A549 (cell line): ENCODE measurements at regions not wholly inside any gene's neighbourhood (a gene's known extent, or its start where the extent isn't known, plus 50 kb on each side); places are given as distances from the start of the nearest gene placed in this dataset.

Experiments
- ATAC-seq, 2 experiments: fragments of 200-7000 bp in 1 of 2; fragments of >200 bp in 1 of 2; cut with Nextera tagmentation in 1 of 2; cut with Tn5 transposase in 1 of 2; 3 replicates each; pipeline versions ENCODE4 v1.8.0 to v1.9.1; 2018 to 2020; ENCODE audit warnings: mild to moderate bottlenecking in 1 of 2, moderate library complexity in 1 of 2
- CTCF ChIA-PET: fragments of 300-600 bp; sonication (Branson Sonifier 250); formaldehyde crosslinking; extraction: SDS; loops from one replicate; lab custom pipeline; 2021; ENCODE audit warnings: antibody characterized with exemption, inconsistent platforms; lab: Yijun Ruan, JAX
- POLR2A ChIA-PET: fragments of 350-600 bp; formaldehyde crosslinking; extraction: SDS; loops from one replicate; lab custom pipeline; 2021; ENCODE audit warnings: antibody characterized with exemption, inconsistent platforms; lab: Yijun Ruan, JAX
- DNase-seq, 2 experiments: peaks; one replicate each; pipeline versions ENCODE4 v3.0.0 to v3.0.0-alpha.2; 2011 to 2016; ENCODE audit warnings: low read depth in 1 of 2, low spot score in 1 of 2
- FAIRE-seq: peaks from 2 replicates; lab custom pipeline; 2011; peaks lifted over from hg19 to GRCh38; lab: Jason Lieb, UNC
- H3K27ac ChIP-seq, 2 experiments: fragments of >200 bp; sonication (Bioruptor Twin); formaldehyde crosslinking; 3 replicates each; pipeline ENCODE4 v1.5.1; 2016 to 2017
- H3K4me1 ChIP-seq: fragments of >200 bp; sonication (Bioruptor Twin); formaldehyde crosslinking; 3 replicates; pipeline ENCODE4 v1.6.1; 2016
- H3K4me2 ChIP-seq: fragments of >200 bp; sonication (Bioruptor Twin); formaldehyde crosslinking; 3 replicates; pipeline ENCODE4 v1.6.1; 2016
- H3K4me3 ChIP-seq: fragments of >200 bp; sonication (Bioruptor Twin); formaldehyde crosslinking; 3 replicates; pipeline ENCODE4 v1.5.1; 2016
- H3K9me3 ChIP-seq: fragments of >200 bp; sonication (Bioruptor Twin); formaldehyde crosslinking; 3 replicates; pipeline ENCODE4 v1.6.1; 2016
- ATOH8 ChIP-seq: fragments of 250-450 bp; sonication (Bioruptor Pico); IDR thresholded peaks from 2 replicates; pipeline ENCODE4 v1.5.0; 2020; ENCODE audit warnings: low read depth, mild to moderate bottlenecking, moderate library complexity
- BCL3 ChIP-seq: fragments of >200 bp; sonication (Bioruptor Twin); formaldehyde crosslinking; IDR thresholded peaks from 3 replicates; pipeline ENCODE4 v1.6.1; 2016
- CBX8 ChIP-seq: fragments of 200-600 bp; sonication (generic); IDR thresholded peaks from 2 replicates; pipeline ENCODE4 v1.6.1; 2016
- CEBPB ChIP-seq, 2 experiments: fragments of >200 bp in 1 of 2; sonication (Bioruptor Twin) in 1 of 2; formaldehyde crosslinking in 1 of 2; IDR thresholded peaks; 2 replicates each; pipeline ENCODE4 v1.6.1; 2012 to 2016
- CHD2 ChIP-seq: fragments of 150-350 bp; IDR thresholded peaks from 2 replicates; pipeline ENCODE4 v1.6.1; 2014; ENCODE audit warnings: low read length; ENCODE audit not compliant: partially characterized antibody
- CHD4 ChIP-seq: fragments of 200-600 bp; sonication (generic); IDR thresholded peaks from 2 replicates; pipeline ENCODE4 v1.6.1; 2016; ENCODE audit warnings: antibody characterized with exemption, mild to moderate bottlenecking, borderline replicate concordance
- CTCF ChIP-seq: fragments of >200 bp; sonication (Bioruptor Twin); formaldehyde crosslinking; IDR thresholded peaks from 3 replicates; pipeline ENCODE4 v1.5.1; 2016
- FOSB ChIP-seq: fragments of 250-450 bp; sonication (Bioruptor Pico); IDR thresholded peaks from 2 replicates; pipeline ENCODE4 v1.5.0; 2020; ENCODE audit warnings: mild to moderate bottlenecking, moderate library complexity
- FOSL2 ChIP-seq, 2 experiments: fragments of 450-650 bp in 1 of 2; fragments of >200 bp in 1 of 2; sonication (Bioruptor Twin) in 1 of 2; formaldehyde crosslinking; IDR thresholded peaks; 2 replicates each; pipeline versions ENCODE4 v1.5.0 to v1.6.1; 2016 to 2020; ENCODE audit warnings: mild to moderate bottlenecking in 1 of 2, moderate library complexity in 1 of 2
- FOXS1 ChIP-seq: fragments of 250-450 bp; sonication (Bioruptor Pico); IDR thresholded peaks from 2 replicates; pipeline ENCODE4 v1.5.0; 2020; ENCODE audit warnings: mild to moderate bottlenecking, moderate library complexity
- HDAC2 ChIP-seq: fragments of 200-600 bp; sonication (generic); IDR thresholded peaks from 2 replicates; pipeline ENCODE4 v1.6.1; 2016
- HOXB5 ChIP-seq: fragments of 250-450 bp; sonication (Bioruptor Pico); IDR thresholded peaks from 2 replicates; pipeline ENCODE4 v1.5.0; 2020; ENCODE audit warnings: mild to moderate bottlenecking, moderate library complexity
- JUNB ChIP-seq: fragments of >200 bp; sonication (Bioruptor Twin); formaldehyde crosslinking; IDR thresholded peaks from 2 replicates; pipeline ENCODE4 v1.6.1; 2016
- KDM5A ChIP-seq: fragments of 200-600 bp; sonication (generic); IDR thresholded peaks from 2 replicates; pipeline ENCODE4 v1.6.1; 2016; ENCODE audit warnings: antibody characterized with exemption, mild to moderate bottlenecking
- MAX ChIP-seq: IDR thresholded peaks from 2 replicates; pipeline ENCODE4 v1.6.1; 2012
- MAZ ChIP-seq: fragments of 150-350 bp; IDR thresholded peaks from 2 replicates; pipeline ENCODE4 v1.6.1; 2014; ENCODE audit warnings: antibody characterized with exemption, low read depth, low read length, borderline replicate concordance
- NPAS2 ChIP-seq: fragments of 250-450 bp; sonication (Bioruptor Pico); IDR thresholded peaks from 2 replicates; pipeline ENCODE4 v1.8.0; 2022; ENCODE audit warnings: mild to moderate bottlenecking, moderate library complexity, borderline replicate concordance
- NR3C1 ChIP-seq: fragments of >200 bp; sonication (Bioruptor Twin); formaldehyde crosslinking; IDR thresholded peaks from 3 replicates; pipeline ENCODE4 v1.6.1; 2017
- PBX3 ChIP-seq: IDR thresholded peaks from 2 replicates; pipeline ENCODE4 v1.6.1; 2012
- PHF8 ChIP-seq: fragments of 200-600 bp; sonication (generic); IDR thresholded peaks from 2 replicates; pipeline ENCODE4 v1.6.1; 2016; ENCODE audit warnings: low read depth, mild to moderate bottlenecking, antibody characterized with exemption, moderate library complexity, borderline replicate concordance
- POLR2A ChIP-seq: IDR thresholded peaks from 2 replicates; pipeline ENCODE4 v1.6.1; 2012; ENCODE audit warnings: mild to moderate bottlenecking, low read length
- POLR2AphosphoS2 ChIP-seq: conservative IDR thresholded peaks from 2 replicates; pipeline ENCODE4 v1.6.1; 2012; ENCODE audit warnings: low read length, improper control_type of control experiment, inconsistent platforms
- RAD21 ChIP-seq, 2 experiments: fragments of >200 bp in 1 of 2; sonication (Bioruptor Twin) in 1 of 2; formaldehyde crosslinking in 1 of 2; IDR thresholded peaks in 1 of 2; conservative IDR thresholded peaks in 1 of 2; 2 replicates in 1 of 2; 3 replicates in 1 of 2; pipeline ENCODE4 v1.6.1; 2012 to 2018; ENCODE audit warnings: inconsistent platforms in 1 of 2
- RARB ChIP-seq: fragments of 250-450 bp; sonication (Bioruptor Pico); IDR thresholded peaks from 2 replicates; pipeline ENCODE4 v1.8.0; 2021; ENCODE audit warnings: mild to moderate bottlenecking, moderate library complexity
- RCOR1 ChIP-seq: fragments of 150-350 bp; IDR thresholded peaks from 2 replicates; pipeline ENCODE4 v1.6.1; 2014; ENCODE audit warnings: antibody characterized with exemption, low read length, low read depth
- REST ChIP-seq: fragments of 200-600 bp; sonication (generic); IDR thresholded peaks from 2 replicates; pipeline ENCODE4 v1.6.1; 2016; ENCODE audit warnings: antibody characterized with exemption, mild to moderate bottlenecking, moderate library complexity
- RFX5 ChIP-seq: fragments of 450-650 bp; IDR thresholded peaks from 2 replicates; pipeline ENCODE4 v1.7.1; 2014; ENCODE audit warnings: antibody characterized with exemption, mild to moderate bottlenecking, moderate library complexity
- SMC3 ChIP-seq: fragments of >200 bp; sonication (Bioruptor Twin); formaldehyde crosslinking; IDR thresholded peaks from 3 replicates; pipeline ENCODE4 v1.6.1; 2018; ENCODE audit warnings: inconsistent platforms
- TFCP2L1 ChIP-seq: fragments of 250-450 bp; sonication (Bioruptor Pico); IDR thresholded peaks from 2 replicates; pipeline ENCODE4 v1.5.0; 2021; ENCODE audit warnings: mild to moderate bottlenecking
- TP53 ChIP-seq: fragments of 250-450 bp; sonication (Bioruptor Pico); IDR thresholded peaks from 2 replicates; pipeline ENCODE4 v1.5.0; 2021; ENCODE audit warnings: mild to moderate bottlenecking, moderate library complexity
- ZFP36 ChIP-seq: fragments of 450-650 bp; IDR thresholded peaks from 2 replicates; pipeline ENCODE4 v1.6.1; 2014; ENCODE audit warnings: borderline replicate concordance; ENCODE audit not compliant: partially characterized antibody
- WGBS: methylation state at CpG from one replicate; pipeline ENCODE4 v1.1.6; 2017; ENCODE audit errors: missing lambda C conversion rate; 5-methylcytosine and 5-hydroxymethylcytosine counted together

- FAIRE-seq (no peak), ATAC-seq (no peak), DNase-seq (no peak)
- Histone ChIP-seq H3K4me3 (no peak overlapping the region), H3K9me3 (no peaks in the 10 kb centered on the region), H3K4me1 (no peaks in the 10 kb centered on the region), H3K27ac (no peak overlapping the region), H3K4me2 (no peak overlapping the region)
- TF ChIP-seq POLR2AphosphoS2: no peak
- no peak for TF ChIP-seq RCOR1
- TF ChIP-seq HDAC2: no peak
- TF ChIP-seq TFCP2L1 (CRISPR knock-in tag): no peak
- TF ChIP-seq MAZ: no peak
- TF ChIP-seq ATOH8 (CRISPR knock-in tag): no peak
- no peak for TF ChIP-seq REST
- TF ChIP-seq RFX5: no peak
- TF ChIP-seq TP53 (CRISPR knock-in tag): no peak
- TF ChIP-seq PBX3: no peak
- TF ChIP-seq HOXB5 (CRISPR knock-in tag): no peak
- no peak for TF ChIP-seq CHD4
- TF ChIP-seq ZFP36: no peak
- TF ChIP-seq NPAS2 (CRISPR knock-in tag): no peak
- no peak for TF ChIP-seq SMC3
- TF ChIP-seq RAD21 (conservative IDR thresholded peaks at IDR 0.05 in 1 of 2, IDR thresholded peaks at IDR 0.05 in 1 of 2): no peak
- no peak for TF ChIP-seq MAX
- no peak for TF ChIP-seq POLR2A
- no peak for TF ChIP-seq RARB (CRISPR knock-in tag)
- no peak for TF ChIP-seq CTCF
- ChIA-PET CTCF (no interaction called here), POLR2A (no interaction called here)
- WGBS: 19% methylated on average over 3 of the region's 3 CpGs
Observed at GRCh38 chr6:140586426-140587061, 1212.1 kb upstream of the CITED2 start.

- Histone ChIP-seq H3K4me3 (no peak overlapping the region), H3K9me3 (no peaks in the 10 kb centered on the region), H3K4me2 (no peak overlapping the region), H3K27ac (no peak overlapping the region), H3K4me1 (no peaks in the 10 kb centered on the region)
- WGBS: 83% methylated on average over 1 of the region's 1 CpG
- DNase-seq (no peak), FAIRE-seq (no peak), ATAC-seq (no peak)
- ChIA-PET POLR2A (no interaction called here), CTCF (no interaction called here)
- TF ChIP-seq CHD2: no peak
- TF ChIP-seq FOSB: no peak
- TF ChIP-seq HOXB5 (CRISPR knock-in tag): no peak
- TF ChIP-seq PHF8: no peak
- TF ChIP-seq KDM5A: no peak
- TF ChIP-seq CBX8: no peak
- no peak for TF ChIP-seq POLR2A
- no peak for TF ChIP-seq FOXS1 (CRISPR knock-in tag)
- TF ChIP-seq SMC3: no peak
- TF ChIP-seq CHD4: no peak
- TF ChIP-seq FOSL2 (IDR thresholded peaks at IDR 0.05): no peak
- no peak for TF ChIP-seq FOSL2 (CRISPR knock-in tag; IDR thresholded peaks at IDR 0.05)
- TF ChIP-seq CEBPB (IDR thresholded peaks at IDR 0.05): no peak
- no peak for TF ChIP-seq JUNB
- TF ChIP-seq NR3C1: no peak
- no peak for TF ChIP-seq BCL3
Observed at GRCh38 chr6:140581601-140582000, 1207.2 kb upstream of the CITED2 start.
